Liver (tissue), 8 donors: ENCODE measurements at regions not wholly inside any gene's neighbourhood (a gene's known extent, or its start where the extent isn't known, plus 50 kb on each side); places are given as distances from the start of the nearest gene placed in this dataset.

ENCODE experiments used
- DNase-seq: peaks from one replicate; pipeline ENCODE4 v3.0.0-alpha.2; 2017; ENCODE audit warnings: low spot score
- H3K27ac ChIP-seq, 2 donors: one replicate each; pipeline ENCODE4 v1.7.0; 2013; ENCODE audit warnings: inconsistent platforms in 2 of 2, low read length in 2 of 2, control low read depth in 1 of 2, low read depth in 1 of 2, mild to moderate bottlenecking in 1 of 2
- H3K27me3 ChIP-seq, 4 donors: one replicate each; pipeline versions ENCODE4 v1.6.1 to v1.7.0; 2013; ENCODE audit warnings: low read length in 3 of 4, inconsistent platforms in 1 of 4, mild to moderate bottlenecking in 1 of 4, moderate library complexity in 1 of 4; ENCODE audit not compliant: control insufficient read depth in 4 of 4, insufficient read depth in 4 of 4
- H3K36me3 ChIP-seq, 4 donors: one replicate each; pipeline versions ENCODE4 v1.6.1 to v1.7.0; 2013; ENCODE audit warnings: low read length in 3 of 4, mild to moderate bottlenecking in 3 of 4, low read depth in 1 of 4, moderate library complexity in 1 of 4; ENCODE audit not compliant: control insufficient read depth in 4 of 4, insufficient read depth in 3 of 4
- H3K4me1 ChIP-seq, 4 donors: one replicate each; pipeline versions ENCODE4 v1.6.1 to v1.7.0; 2013; ENCODE audit warnings: low read length in 3 of 4, mild to moderate bottlenecking in 3 of 4, moderate library complexity in 1 of 4; ENCODE audit not compliant: control insufficient read depth in 4 of 4, insufficient read depth in 4 of 4
- H3K4me3 ChIP-seq, 3 donors: one replicate each; pipeline versions ENCODE4 v1.6.1 to v1.7.0; 2013; ENCODE audit warnings: low read length in 3 of 3, control low read depth in 1 of 3, low read depth in 1 of 3, mild to moderate bottlenecking in 1 of 3
- H3K9ac ChIP-seq, 2 donors: one replicate each; pipeline ENCODE4 v1.7.0; 2013; ENCODE audit warnings: low read length in 2 of 2, mild to moderate bottlenecking in 2 of 2, moderate library complexity in 2 of 2, control low read depth in 1 of 2, low read depth in 1 of 2
- H3K9me3 ChIP-seq, 4 donors: one replicate each; pipeline versions ENCODE4 v1.6.1 to v1.7.0; 2013; ENCODE audit warnings: low read length in 3 of 4; ENCODE audit not compliant: control insufficient read depth in 4 of 4
- ATF3 ChIP-seq: IDR thresholded peaks from 2 replicates; pipeline ENCODE4 v1.6.1; 2016; ENCODE audit warnings: antibody characterized with exemption
- EGR1 ChIP-seq, 2 donors: IDR thresholded peaks; 2 replicates each; pipeline ENCODE4 v1.6.1; 2016 to 2018; ENCODE audit warnings: antibody characterized with exemption in 2 of 2, low read depth in 2 of 2
- FOXA1 ChIP-seq: IDR thresholded peaks from 2 replicates; pipeline ENCODE4 v1.6.1; 2016; ENCODE audit warnings: antibody characterized with exemption
- FOXA2 ChIP-seq: IDR thresholded peaks from 2 replicates; pipeline ENCODE4 v1.6.1; 2016; ENCODE audit warnings: antibody characterized with exemption
- GABPA ChIP-seq, 2 donors: IDR thresholded peaks in 1 of 2; conservative IDR thresholded peaks in 1 of 2; 2 replicates each; pipeline ENCODE4 v1.6.1; 2016; ENCODE audit warnings: antibody characterized with exemption in 2 of 2, mild to moderate bottlenecking in 1 of 2, moderate library complexity in 1 of 2
- HNF4A ChIP-seq, 2 donors: conservative IDR thresholded peaks; 2 replicates each; pipeline ENCODE4 v1.6.1; 2016; ENCODE audit warnings: antibody characterized with exemption in 2 of 2, mild to moderate bottlenecking in 2 of 2
- HNF4G ChIP-seq: IDR thresholded peaks from 2 replicates; pipeline ENCODE4 v1.6.1; 2016; ENCODE audit warnings: antibody characterized with exemption
- JUND ChIP-seq, 2 donors: IDR thresholded peaks; 2 replicates each; pipeline ENCODE4 v1.6.1; 2016; ENCODE audit warnings: antibody characterized with exemption in 2 of 2
- MAX ChIP-seq: IDR thresholded peaks from 2 replicates; pipeline ENCODE4 v1.6.1; 2016; ENCODE audit warnings: antibody characterized with exemption
- NR2F2 ChIP-seq: IDR thresholded peaks from 2 replicates; pipeline ENCODE4 v1.6.1; 2016; ENCODE audit warnings: antibody characterized with exemption
- RAD21 ChIP-seq, 2 donors: IDR thresholded peaks; 2 replicates each; pipeline ENCODE4 v1.6.1; 2016; ENCODE audit warnings: antibody characterized with exemption in 2 of 2, mild to moderate bottlenecking in 2 of 2
- SP1 ChIP-seq: IDR thresholded peaks from 2 replicates; pipeline ENCODE4 v1.6.1; 2018; ENCODE audit warnings: antibody characterized with exemption, mild to moderate bottlenecking
- TAF1 ChIP-seq: conservative IDR thresholded peaks from 2 replicates; pipeline ENCODE4 v1.6.1; 2016; ENCODE audit warnings: antibody characterized with exemption, mild to moderate bottlenecking
- YY1 ChIP-seq: IDR thresholded peaks from 2 replicates; pipeline ENCODE4 v1.6.1; 2016; ENCODE audit warnings: antibody characterized with exemption, mild to moderate bottlenecking
- WGBS: extraction: QIAGEN DNeasy Blood & Tissue Kit; methylation state at CpG from one replicate; pipeline ENCODE4 v1.1.7; 2013; 5-methylcytosine and 5-hydroxymethylcytosine counted together
- TF ChIP-seq, protein P1 (sequence below): IDR thresholded peaks from 2 replicates; pipeline ENCODE4 v1.6.1; 2016; ENCODE audit warnings: antibody characterized with exemption
- TF ChIP-seq, protein P2 (sequence below): IDR thresholded peaks from 2 replicates; pipeline ENCODE4 v1.6.1; 2016; ENCODE audit warnings: antibody characterized with exemption, mild to moderate bottlenecking
- TF ChIP-seq, protein P3 (sequence below): fragments of 150-350 bp; IDR thresholded peaks from 2 replicates; pipeline ENCODE4 v1.5.1; 2017; ENCODE audit warnings: improper control_type of control experiment, low read depth, low read length; ENCODE audit not compliant: missing input control
- donor health status: healthy.
- donor health status: healthy.
- donor health status: healthy.
- donor health status: healthy.
- donor health status: healthy.

GRCh38 chr4:17012451-17012850 lies 114.0 kb upstream of the LDB2 start:
- 73% methylated on average over 3 of the region's 3 CpGs for WGBS

More at GRCh38 chr4:17012451-17012850, 114.0 kb upstream of the LDB2 start:
- TF ChIP-seq JUND (IDR thresholded peaks at IDR 0.05), result no peak
- TF ChIP-seq, protein P1, sequence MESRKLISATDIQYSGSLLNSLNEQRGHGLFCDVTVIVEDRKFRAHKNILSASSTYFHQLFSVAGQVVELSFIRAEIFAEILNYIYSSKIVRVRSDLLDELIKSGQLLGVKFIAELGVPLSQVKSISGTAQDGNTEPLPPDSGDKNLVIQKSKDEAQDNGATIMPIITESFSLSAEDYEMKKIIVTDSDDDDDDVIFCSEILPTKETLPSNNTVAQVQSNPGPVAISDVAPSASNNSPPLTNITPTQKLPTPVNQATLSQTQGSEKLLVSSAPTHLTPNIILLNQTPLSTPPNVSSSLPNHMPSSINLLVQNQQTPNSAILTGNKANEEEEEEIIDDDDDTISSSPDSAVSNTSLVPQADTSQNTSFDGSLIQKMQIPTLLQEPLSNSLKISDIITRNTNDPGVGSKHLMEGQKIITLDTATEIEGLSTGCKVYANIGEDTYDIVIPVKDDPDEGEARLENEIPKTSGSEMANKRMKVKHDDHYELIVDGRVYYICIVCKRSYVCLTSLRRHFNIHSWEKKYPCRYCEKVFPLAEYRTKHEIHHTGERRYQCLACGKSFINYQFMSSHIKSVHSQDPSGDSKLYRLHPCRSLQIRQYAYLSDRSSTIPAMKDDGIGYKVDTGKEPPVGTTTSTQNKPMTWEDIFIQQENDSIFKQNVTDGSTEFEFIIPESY, result no peak
- no peak for TF ChIP-seq HNF4G
- no peak for TF ChIP-seq HNF4A (conservative IDR thresholded peaks at IDR 0.05)
- TF ChIP-seq, protein P2, sequence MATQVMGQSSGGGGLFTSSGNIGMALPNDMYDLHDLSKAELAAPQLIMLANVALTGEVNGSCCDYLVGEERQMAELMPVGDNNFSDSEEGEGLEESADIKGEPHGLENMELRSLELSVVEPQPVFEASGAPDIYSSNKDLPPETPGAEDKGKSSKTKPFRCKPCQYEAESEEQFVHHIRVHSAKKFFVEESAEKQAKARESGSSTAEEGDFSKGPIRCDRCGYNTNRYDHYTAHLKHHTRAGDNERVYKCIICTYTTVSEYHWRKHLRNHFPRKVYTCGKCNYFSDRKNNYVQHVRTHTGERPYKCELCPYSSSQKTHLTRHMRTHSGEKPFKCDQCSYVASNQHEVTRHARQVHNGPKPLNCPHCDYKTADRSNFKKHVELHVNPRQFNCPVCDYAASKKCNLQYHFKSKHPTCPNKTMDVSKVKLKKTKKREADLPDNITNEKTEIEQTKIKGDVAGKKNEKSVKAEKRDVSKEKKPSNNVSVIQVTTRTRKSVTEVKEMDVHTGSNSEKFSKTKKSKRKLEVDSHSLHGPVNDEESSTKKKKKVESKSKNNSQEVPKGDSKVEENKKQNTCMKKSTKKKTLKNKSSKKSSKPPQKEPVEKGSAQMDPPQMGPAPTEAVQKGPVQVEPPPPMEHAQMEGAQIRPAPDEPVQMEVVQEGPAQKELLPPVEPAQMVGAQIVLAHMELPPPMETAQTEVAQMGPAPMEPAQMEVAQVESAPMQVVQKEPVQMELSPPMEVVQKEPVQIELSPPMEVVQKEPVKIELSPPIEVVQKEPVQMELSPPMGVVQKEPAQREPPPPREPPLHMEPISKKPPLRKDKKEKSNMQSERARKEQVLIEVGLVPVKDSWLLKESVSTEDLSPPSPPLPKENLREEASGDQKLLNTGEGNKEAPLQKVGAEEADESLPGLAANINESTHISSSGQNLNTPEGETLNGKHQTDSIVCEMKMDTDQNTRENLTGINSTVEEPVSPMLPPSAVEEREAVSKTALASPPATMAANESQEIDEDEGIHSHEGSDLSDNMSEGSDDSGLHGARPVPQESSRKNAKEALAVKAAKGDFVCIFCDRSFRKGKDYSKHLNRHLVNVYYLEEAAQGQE, result no peak
- no peak for TF ChIP-seq EGR1 (IDR thresholded peaks at IDR 0.05; ENCODE audit: low read depth in 2 of 2)
- no peak for TF ChIP-seq MAX
- TF ChIP-seq FOXA2, result no peak
- TF ChIP-seq TAF1, result no peak
- no peak for TF ChIP-seq RAD21 (IDR thresholded peaks at IDR 0.05)
- TF ChIP-seq, protein P3, sequence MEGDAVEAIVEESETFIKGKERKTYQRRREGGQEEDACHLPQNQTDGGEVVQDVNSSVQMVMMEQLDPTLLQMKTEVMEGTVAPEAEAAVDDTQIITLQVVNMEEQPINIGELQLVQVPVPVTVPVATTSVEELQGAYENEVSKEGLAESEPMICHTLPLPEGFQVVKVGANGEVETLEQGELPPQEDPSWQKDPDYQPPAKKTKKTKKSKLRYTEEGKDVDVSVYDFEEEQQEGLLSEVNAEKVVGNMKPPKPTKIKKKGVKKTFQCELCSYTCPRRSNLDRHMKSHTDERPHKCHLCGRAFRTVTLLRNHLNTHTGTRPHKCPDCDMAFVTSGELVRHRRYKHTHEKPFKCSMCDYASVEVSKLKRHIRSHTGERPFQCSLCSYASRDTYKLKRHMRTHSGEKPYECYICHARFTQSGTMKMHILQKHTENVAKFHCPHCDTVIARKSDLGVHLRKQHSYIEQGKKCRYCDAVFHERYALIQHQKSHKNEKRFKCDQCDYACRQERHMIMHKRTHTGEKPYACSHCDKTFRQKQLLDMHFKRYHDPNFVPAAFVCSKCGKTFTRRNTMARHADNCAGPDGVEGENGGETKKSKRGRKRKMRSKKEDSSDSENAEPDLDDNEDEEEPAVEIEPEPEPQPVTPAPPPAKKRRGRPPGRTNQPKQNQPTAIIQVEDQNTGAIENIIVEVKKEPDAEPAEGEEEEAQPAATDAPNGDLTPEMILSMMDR, result no peak
- no peak for TF ChIP-seq SP1
- no peak for TF ChIP-seq ATF3
- no peak for TF ChIP-seq YY1
- no peak for TF ChIP-seq FOXA1
- no peak for TF ChIP-seq GABPA (IDR thresholded peaks at IDR 0.05 in 1 of 2, conservative IDR thresholded peaks at IDR 0.05 in 1 of 2)
- TF ChIP-seq NR2F2, result no peak
- Histone ChIP-seq H3K9ac (no peak overlapping the region), H3K27ac (no peak overlapping the region), H3K36me3 (no peaks in the 10 kb centered on the region), H3K9me3 (peaks cover 0 to 3% (median 0%) of the 10 kb centered on the region in 4 donors), H3K27me3 (peaks cover 0 to 3% (median under 1%) of the 10 kb centered on the region in 4 donors), H3K4me1 (no peaks in the 10 kb centered on the region), H3K4me3 (no peak overlapping the region)
- no peak for DNase-seq
